Brain microvascular endothelial cell (primary cell): ENCODE measurements at regions not wholly inside any gene's neighbourhood (a gene's known extent, or its start where the extent isn't known, plus 50 kb on each side); places are given as distances from the start of the nearest gene placed in this dataset.
"Not testable (repeated sequence)": the region's sequence is repeated elsewhere in the genome, so short reads cannot be mapped to it uniquely, and the experiment has no call there.

Experiments
- DNase-seq: peaks from one replicate; pipeline ENCODE4 v3.0.0-alpha.2; 2020
- H3K27ac ChIP-seq: fragments of 250-450 bp; sonication (Bioruptor Pico); 2 replicates; pipeline ENCODE4 v1.5.1; 2020; ENCODE audit warnings: mild to moderate bottlenecking, moderate library complexity
- H3K27me3 ChIP-seq: fragments of 250-450 bp; sonication (Bioruptor Pico); replicated peaks from 2 replicates; pipeline ENCODE4 v1.5.1; 2020; ENCODE audit warnings: mild to moderate bottlenecking
- H3K36me3 ChIP-seq: fragments of 250-450 bp; sonication (Bioruptor Pico); replicated peaks from 2 replicates; pipeline ENCODE4 v1.5.1; 2020; ENCODE audit warnings: mild to moderate bottlenecking
- H3K4me3 ChIP-seq: 2 replicates; pipeline ENCODE4 v1.5.1; 2011; ENCODE audit warnings: low read depth, mild to moderate bottlenecking, control low read depth, low read length, moderate library complexity
- CTCF ChIP-seq: IDR thresholded peaks from 2 replicates; pipeline ENCODE4 v1.5.1; 2011; ENCODE audit warnings: low read depth, mild to moderate bottlenecking, moderate library complexity, low read length, control low read depth, inconsistent platforms; ENCODE audit errors: missing control alignments
- in situ Hi-C: cut with HindIII; loops from 2 replicates; pipeline ENCODE4 v1.10.0; 2017; ENCODE audit warnings: low sequenced_read_pairs, low pct_ligation_motif_present

- H3K27me3 ChIP-seq, result no peaks in the 10 kb centered on the region
- no peak overlapping the region for H3K4me3 ChIP-seq
- in situ Hi-C loops, result no loop called here
- H3K27ac ChIP-seq, result no peak overlapping the region
- TF ChIP-seq CTCF, result no peak
- H3K36me3 ChIP-seq, result no peaks in the 10 kb centered on the region
- no peak for DNase-seq
Observed at GRCh38 chr10:120180160-120180559, 276.9 kb upstream of the PLPP4 start.

- in situ Hi-C loops, result no loop called here
- H3K27me3 ChIP-seq, result no peaks in the 10 kb centered on the region
- TF ChIP-seq CTCF, result no peak
- no peaks in the 10 kb centered on the region for H3K36me3 ChIP-seq
- H3K27ac ChIP-seq, result no peak overlapping the region
- H3K4me3 ChIP-seq, result no peak overlapping the region
- DNase-seq, result no peak
Observed at GRCh38 chr10:120181154-120181553, 275.9 kb upstream of the PLPP4 start.

GRCh38 chr10:120182431-120182830, 274.6 kb upstream of the PLPP4 start:
- Histone ChIP-seq H3K4me3 (no peak overlapping the region), H3K36me3 (no peaks in the 10 kb centered on the region), H3K27me3 (no peaks in the 10 kb centered on the region), H3K27ac (no peak overlapping the region)
- in situ Hi-C loops, result no loop called here
- TF ChIP-seq CTCF, result no peak
- no peak for DNase-seq

- Histone ChIP-seq H3K36me3 (no peaks in the 10 kb centered on the region), H3K27ac (no peak overlapping the region), H3K27me3 (no peaks in the 10 kb centered on the region), H3K4me3 (no peak overlapping the region)
- no peak for TF ChIP-seq CTCF
- no peak for DNase-seq
- in situ Hi-C loops, result no loop called here
Observed at GRCh38 chr10:120183546-120183945, 273.5 kb upstream of the PLPP4 start.

GRCh38 chr10:120184547-120185337, 272.3 kb upstream of the PLPP4 start:
- DNase-seq, result no peak
- no peak for TF ChIP-seq CTCF
- in situ Hi-C loops, result no loop called here
- Histone ChIP-seq H3K27ac (no peak overlapping the region), H3K36me3 (no peaks in the 10 kb centered on the region), H3K4me3 (no peak overlapping the region), H3K27me3 (no peaks in the 10 kb centered on the region)

- Histone ChIP-seq H3K36me3 (no peaks in the 10 kb centered on the region), H3K27ac (no peak overlapping the region), H3K27me3 (no peaks in the 10 kb centered on the region), H3K4me3 (no peak overlapping the region)
- no peak for TF ChIP-seq CTCF
- in situ Hi-C loops, result no loop called here
- DNase-seq, result no peak
Observed at GRCh38 chr10:120186506-120186905, 270.5 kb upstream of the PLPP4 start.

- H3K4me3 ChIP-seq, in situ Hi-C loops, H3K36me3 ChIP-seq, DNase-seq, H3K27me3 ChIP-seq, H3K27ac ChIP-seq: not testable (repeated sequence)
Observed at GRCh38 chr10:120187168-120187567, 269.9 kb upstream of the PLPP4 start.
